HG02678 (cell line): ENCODE measurements at regions not wholly inside any gene's neighbourhood (a gene's known extent, or its start where the extent isn't known, plus 50 kb on each side); places are given as distances from the start of the nearest gene placed in this dataset.

Source experiments
- ATAC-seq: cut with Tn5 transposase; IDR thresholded peaks from one replicate; pipeline ENCODE4 v1.9.1; 2021; ENCODE audit warnings: mild to moderate bottlenecking, moderate library complexity; ENCODE audit not compliant: unreplicated experiment

DNA sequence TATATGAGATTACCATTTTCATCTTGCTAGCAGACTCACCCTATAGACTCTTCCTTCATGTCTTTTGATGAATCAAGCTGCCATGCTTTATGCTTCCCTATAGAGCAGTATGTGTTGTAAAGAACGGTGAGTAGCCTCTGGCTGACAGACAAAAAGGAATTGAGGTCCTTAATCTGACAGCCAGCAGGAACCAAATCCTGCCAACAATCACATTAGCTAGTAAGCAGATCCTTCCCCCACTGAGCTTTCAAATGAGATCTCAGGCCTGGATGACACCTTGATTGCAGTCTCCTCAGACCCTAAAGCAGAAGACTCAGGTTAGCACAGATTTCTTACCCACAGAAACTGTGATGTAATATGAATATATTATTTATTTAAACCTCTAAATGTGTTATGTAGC is 577.0 kb downstream of the CDH11 start:
- ATAC-seq: no peak

DNA sequence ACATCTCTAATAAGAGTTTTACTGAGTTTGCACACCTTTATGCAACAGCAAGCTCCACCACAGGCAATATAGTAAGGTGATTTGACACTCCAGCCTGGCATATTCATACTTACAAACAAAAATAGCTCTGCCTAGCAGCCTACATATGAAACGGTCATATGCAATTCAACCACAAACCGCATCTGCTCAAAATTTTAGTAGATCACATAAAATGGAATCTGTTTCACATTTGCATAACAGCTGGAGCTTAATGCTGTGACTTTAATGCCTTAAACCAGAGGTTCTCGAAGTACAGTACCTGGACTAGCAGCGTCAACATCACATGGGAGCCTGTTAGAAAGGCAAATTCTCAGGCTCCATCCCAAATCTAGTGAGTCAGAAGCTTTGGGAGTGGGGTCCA is 578.4 kb downstream of the CDH11 start:
- ATAC-seq: no peak

DNA sequence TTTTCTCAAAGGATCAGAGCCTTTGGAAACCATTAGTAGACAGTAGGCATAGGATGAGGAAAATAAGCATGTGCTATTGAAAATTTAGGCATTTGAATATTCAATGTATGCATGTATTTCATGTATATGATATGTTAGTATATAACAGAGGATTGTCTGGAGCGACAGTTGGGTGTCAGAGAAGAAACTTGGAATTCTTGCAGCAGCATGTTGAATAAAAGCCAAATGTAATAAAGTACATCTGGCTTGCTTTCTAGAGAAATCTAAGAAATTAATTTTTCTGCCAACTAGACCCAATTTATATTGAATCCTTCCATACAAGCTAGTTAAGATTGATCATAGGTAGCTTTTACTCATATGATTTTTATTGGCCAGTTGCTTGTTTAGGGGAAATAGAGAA is 578.8 kb downstream of the CDH11 start:
- no peak for ATAC-seq

- ATAC-seq: no peak
Observed at GRCh38 chr16:64542152-64542551, 579.7 kb downstream of the CDH11 start.

- ATAC-seq: no peak
Observed at GRCh38 chr16:64541621-64542020, 580.2 kb downstream of the CDH11 start.

GRCh38 chr16:64540434-64540833 is 581.4 kb downstream of the CDH11 start:
- ATAC-seq: no peak

DNA sequence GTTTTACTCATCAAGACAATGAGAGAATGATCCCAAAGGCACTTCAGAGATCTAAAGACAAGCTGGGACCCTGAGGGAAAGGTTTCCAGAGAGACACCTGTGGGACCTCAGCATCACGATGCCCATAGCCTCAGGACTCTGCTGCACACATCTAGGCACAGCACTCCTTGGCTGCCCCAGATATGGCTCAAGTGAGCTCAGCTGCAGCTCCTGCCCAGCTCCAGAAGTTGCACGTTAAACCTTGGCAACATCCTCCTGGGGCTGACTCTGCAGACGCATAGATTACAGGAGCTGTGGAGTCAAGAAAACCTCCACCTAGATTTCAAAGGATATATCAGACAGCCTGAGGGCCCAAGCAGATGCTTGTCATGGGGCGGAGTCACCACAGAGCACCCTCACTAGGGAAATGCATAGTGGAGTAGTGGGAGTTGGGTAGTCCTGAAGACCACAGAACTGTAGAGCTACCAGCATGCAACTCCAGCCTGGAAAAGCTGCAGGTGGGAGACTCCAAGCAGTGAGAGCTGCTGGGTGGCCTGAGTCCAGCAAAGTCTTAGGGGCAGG is 582.0 kb downstream of the CDH11 start:
- ATAC-seq: no peak

GRCh38 chr16:64534180-64534780 is 587.6 kb downstream of the CDH11 start:
- ATAC-seq: no peak

DNA sequence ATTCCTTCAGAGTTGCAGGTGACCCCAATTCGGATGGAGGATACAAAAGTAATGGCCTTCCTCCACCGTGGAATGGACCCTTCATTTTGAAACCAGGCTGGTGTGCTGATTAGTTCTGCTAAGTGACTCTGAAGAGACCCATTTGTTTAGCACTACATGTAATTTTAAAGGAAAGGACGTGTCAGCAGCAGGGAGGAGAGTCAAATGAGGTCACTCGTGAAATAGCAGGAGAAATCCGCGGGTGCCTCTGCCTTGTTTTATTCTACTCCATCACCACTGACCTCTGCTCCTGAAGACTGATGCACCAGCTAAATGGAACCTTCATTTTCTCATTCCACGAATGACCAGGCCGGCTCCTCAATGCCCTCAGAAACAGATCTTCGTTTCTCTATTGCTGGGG is 589.2 kb downstream of the CDH11 start:
- ATAC-seq: no peak

DNA sequence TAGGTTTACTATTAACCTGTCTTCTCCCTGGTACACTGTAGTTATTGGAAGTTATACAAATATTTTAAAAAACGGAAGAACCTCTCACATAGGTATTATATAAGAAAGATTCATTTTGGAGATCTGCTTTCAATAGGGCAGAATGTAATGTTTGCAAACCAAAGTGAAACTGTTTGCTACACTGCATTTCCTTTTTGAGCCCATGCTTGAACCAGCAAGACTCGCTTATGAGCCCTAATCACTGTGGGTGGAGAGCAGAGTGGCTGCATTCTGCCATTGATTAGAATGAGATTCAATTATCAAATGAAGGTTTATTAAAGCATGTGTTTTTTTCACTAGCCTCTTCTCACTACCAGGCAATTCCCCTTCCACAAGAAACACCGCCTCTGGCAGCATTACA is 589.7 kb downstream of the CDH11 start:
- ATAC-seq: no peak

DNA sequence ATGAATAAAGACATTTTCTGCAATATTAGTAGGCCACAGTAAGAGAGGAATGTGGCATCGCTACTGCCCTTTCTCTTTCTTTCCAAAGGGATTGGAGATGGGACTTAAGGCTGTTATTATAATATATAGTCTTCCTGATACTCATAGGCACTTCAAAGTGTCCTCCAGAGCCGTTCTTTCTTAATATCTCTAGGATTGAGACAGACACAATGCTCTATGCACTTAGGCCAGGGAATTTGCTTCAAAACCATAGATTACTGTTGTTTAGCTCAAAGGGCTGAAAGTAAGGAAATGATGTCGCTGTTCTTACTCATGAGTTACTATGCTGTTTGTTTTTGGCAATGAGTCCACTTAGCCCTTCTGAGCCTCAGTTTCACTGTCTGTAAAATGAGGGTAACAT is 590.5 kb downstream of the CDH11 start:
- no peak for ATAC-seq

GRCh38 chr16:64522548-64522947 is 599.3 kb downstream of the CDH11 start:
- no peak for ATAC-seq

DNA sequence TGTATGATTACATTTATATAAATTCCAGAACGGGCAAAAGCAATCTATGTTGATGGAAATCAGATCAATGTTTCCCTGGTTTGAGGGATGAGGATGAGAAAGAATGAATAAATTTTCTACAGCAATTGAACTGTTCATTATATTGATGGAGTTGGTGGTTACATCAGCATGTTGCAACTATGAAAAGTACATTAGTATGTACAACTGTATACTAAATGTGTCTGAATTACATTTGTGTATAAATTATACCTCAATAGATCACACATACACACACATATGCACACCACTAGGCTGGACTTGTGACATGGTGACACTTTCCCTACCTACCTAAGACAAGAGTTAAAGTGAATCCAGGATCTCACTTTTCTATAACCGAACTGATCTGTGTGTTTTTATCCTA is 608.0 kb downstream of the CDH11 start:
- ATAC-seq: no peak

GRCh38 chr16:64507240-64508024 is 614.4 kb downstream of the CDH11 start:
- ATAC-seq: no peak

GRCh38 chr16:64499211-64499610 is 622.7 kb downstream of the CDH11 start:
- ATAC-seq: no peak

DNA sequence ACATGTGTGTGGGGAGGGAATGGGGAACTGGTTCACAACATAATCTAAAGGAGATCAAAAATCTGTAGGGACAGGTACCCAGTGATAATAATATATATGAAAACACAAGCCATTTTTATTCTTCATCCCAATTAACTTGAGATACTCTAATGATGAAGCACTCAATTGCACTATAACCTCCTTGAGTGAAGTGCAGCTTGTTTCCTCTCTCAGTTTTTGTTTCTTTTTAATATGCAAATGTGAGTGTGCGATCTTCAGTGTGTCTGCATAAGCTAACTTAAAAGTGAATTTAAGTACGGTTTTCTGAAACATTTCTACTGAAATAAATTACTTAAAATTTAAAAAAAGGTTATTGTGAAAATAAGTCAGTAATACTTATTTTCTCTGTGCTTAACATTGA is 623.5 kb downstream of the CDH11 start:
- no peak for ATAC-seq

DNA sequence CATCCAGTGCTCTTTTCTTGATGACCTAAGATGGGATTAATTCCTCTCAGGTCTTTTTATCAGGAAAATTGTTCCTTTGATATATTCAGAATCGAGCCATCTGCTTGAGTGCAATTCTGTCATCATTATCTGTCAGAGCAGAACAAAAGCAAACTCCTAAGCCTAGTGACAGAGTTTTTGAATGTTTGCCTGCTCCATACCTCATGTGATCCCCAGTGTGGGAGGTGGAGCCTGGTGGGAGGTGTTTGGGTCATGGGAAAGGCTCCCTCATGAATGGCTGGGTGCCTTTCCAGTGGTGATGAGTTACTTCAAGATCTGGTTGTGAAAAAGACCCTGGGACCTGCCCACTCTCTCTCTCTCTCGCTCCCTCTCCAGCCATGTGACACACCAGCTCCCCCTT is 628.2 kb downstream of the CDH11 start:
- no peak for ATAC-seq

DNA sequence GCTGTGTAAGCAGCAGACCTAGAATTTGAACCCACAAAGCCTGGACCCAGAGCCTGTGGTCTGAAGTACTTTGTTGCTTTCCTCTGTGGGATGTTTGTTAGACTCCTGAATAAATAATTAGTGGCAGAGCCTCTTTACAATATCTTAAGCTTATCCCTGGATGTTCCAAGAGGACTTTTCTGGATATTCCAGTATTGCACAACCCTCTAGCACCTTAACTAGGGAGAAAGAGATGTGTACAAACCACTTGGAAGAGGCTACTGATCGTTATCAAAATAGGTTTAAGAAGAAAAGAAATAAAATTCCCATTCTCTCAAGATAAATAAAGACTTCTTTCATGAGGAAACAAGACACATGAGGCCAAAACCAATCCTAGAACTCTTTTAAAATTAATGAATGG is 632.4 kb downstream of the CDH11 start:
- no peak for ATAC-seq

- no peak for ATAC-seq
Observed at GRCh38 chr16:64486561-64486960, 635.3 kb downstream of the CDH11 start.

GRCh38 chr16:64481497-64481896 is 640.4 kb downstream of the CDH11 start:
- ATAC-seq: no peak

DNA sequence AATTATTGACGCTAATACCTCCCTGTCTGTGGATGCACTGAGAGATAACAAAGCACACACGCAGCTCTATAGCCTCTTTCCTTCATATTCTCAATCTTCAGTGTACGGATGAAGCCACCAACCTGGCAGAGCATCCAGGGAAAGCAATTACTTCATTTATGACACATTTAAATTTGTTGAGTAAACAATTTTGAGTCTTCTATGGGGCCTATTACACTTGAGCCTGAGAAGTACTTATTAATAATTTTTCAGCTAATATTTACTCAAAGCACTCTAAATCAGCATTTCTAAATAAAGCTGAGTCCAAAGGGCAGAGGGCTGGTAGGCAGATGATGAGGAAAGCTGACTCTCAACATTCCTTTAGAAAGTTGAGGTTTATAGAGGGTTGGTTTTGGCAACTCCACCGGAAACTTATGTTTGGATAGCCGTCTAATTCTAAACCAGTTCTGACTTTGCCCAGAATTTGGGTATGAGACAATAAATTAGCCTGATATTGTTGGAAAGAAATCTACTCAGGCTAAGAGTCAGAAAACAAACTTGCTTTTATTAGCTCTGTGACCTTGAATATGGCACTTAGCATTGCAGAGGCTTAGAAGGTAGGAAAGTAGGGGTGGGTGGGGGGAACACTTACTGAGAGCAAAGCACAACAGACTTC is 643.5 kb downstream of the CDH11 start:
- ATAC-seq: no peak
